ENCODE measurements at regions not wholly inside any gene's neighbourhood (a gene's known extent, or its start where the extent isn't known, plus 50 kb on each side); places are given as distances from the start of the nearest gene placed in this dataset.

DNA sequence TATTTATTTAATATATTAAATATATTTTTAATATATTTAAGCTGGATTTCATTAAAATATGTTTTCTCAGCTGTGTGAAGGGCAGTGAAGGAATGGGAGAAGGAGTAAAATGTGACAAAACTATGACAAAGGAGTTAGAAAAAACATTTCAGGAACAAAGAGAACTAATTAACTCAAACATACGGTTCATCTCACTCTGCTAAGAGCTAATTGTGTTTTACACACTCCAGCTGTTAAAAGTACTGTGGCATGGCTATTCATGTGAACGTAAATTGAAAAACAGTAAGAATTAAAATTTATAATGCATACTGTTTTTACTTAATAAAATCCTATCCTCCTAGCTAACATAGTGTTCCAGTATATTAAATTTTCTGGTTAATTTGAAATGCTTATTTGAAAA lies 262.5 kb upstream of the GNAI1 start:
- no peak for DNase-seq (ENCODE audit: low spot score)

DNA sequence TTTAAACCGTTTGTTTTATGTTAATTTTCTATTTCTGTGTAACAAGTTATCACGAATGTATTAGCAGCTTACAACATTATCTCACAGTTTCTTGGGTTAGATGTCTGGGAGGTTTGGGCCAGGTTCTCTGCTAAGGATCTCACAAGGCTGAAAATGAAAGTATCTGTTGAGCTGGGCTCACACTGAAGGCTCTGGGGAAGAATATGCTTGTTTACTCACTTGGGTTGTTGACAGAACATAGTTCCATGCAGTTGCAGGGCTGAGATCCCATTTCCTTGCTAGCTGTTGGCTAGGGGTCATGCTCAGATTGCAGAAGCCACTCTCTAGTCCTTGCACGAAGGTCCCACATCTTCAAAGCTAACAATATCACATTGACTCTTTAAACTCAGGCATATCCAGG lies 266.6 kb upstream of the GNAI1 start:
- no peak for DNase-seq (ENCODE audit: low spot score)

DNA sequence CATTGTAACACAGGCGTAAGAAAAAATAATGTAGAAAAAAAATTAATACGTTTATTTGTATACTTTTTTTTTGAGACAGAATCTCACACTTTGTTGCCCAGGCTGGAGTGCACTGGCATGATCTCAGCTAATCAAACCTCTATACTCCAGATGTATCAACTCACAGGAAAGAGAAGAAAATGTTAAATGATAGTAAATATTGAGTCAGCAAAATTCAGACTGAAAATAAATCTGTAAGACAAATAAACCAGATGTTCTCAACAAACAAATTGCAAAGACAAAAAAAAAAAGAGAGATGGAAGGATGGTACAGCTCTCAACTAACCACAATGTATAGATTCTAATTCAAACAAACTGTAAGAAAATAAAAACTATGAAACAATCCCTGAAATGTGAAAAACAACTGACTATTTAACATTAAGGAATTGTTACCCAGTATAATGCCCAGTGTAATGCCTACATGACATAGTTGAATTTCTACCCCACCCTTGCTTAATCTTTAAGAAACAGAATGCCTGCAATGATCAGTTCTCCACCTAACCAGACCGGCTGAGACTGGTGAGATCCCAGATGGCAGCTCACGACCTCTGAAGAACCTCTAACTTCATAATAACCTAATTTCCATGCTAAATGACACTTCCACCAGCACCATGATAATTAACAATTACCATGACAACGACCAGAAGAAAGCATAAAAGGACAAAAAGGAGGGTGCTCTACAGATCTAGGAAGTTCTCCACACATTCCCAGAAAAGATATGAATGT lies 272.0 kb upstream of the GNAI1 start:
- no peak for DNase-seq (ENCODE audit: low spot score)

DNA sequence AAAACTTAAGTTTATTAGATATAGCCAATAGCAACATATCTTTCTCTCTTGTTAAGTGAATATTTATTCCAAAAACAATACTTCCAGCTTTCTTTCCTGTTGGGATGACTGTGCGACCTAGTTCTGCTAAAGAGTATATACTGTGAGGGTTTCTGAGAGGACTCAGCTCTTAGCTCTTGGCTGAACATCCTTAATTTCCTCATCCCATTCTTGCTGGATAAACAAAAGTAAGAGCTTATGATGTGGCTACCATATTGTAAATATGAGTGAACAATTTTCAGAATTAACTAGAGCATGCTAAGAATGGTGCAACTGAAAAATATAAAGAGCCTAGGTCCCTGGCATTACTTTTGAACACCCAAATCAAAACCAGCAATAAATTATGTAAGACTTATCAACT lies 279.5 kb upstream of the GNAI1 start:
- no peak for DNase-seq (ENCODE audit: low spot score)

DNA sequence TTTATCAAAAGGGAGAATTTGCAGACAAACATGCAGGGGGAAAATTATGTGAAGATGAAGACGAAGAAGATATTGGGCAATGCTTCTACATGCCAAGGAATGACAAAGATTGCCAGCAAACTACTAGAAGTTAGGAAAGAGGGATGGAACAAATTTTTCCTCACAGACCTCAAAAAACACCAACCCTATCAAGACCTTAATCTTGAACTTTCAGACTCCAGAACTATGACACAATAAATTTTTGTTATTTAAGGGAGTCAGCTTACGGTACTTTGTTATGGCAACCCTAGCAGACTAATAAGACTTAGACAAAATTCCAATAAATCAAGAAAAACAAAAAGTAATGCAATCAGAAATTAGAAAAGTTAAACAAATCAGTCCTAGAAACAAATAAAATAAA lies 280.0 kb upstream of the GNAI1 start:
- DNase-seq (ENCODE audit: low spot score): no peak

DNA sequence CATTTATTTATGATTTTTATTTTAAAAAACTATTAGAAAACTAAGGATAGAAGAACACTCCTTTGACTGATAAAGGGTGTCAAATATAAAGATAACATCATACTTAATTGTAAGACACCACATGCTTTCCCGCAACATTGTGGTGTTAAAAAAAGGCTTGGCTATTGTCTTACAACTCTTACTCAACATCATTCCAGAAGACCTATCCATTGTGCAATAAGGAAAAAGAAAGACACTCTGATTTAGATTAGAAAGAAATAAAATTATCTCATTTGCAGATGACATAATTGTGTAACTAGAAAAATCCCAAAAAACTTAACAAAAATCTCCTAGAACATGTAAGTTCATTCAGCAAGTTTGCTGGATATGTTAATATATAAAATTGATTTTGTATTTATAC lies 296.7 kb upstream of the GNAI1 start:
- DNase-seq (ENCODE audit: low spot score): no peak

DNA sequence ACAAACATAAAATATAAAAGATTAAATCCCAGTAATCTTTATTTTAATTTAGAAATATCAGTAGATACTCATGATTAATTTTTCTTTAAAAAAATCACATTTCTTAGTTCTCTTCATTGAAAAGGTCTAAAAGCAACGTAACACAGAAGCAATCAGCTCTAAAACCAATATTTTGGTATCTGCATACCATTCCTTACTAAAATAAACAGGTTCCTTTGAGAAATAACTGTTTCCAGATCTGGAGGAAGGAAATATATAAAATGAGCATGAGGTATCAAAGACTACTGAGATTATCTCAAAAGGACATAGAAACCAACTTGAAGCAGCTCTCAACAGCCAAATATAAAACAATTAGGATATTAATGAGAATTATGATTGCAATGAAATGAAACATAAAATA lies 301.0 kb upstream of the GNAI1 start:
- no peak for DNase-seq (ENCODE audit: low spot score)

DNA sequence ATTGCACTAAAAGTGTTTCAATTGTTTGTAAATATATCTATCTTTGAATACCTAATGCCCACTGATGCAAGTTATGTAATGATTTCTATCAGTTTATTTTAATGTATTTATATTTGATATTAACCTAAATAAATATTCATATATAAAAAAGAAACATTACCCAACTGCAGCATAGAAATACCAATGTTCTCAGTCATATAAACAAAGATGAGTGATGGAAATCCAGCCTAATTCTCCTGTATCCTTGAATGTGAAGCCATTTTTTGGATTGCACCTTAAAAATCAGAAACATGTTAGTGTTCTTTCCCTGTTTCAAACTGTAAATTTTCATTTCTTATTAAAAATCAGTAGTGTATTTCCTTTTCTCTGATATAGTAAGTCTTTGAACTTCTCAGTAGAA lies 305.8 kb upstream of the GNAI1 start:
- DNase-seq (ENCODE audit: low spot score): no peak

DNA sequence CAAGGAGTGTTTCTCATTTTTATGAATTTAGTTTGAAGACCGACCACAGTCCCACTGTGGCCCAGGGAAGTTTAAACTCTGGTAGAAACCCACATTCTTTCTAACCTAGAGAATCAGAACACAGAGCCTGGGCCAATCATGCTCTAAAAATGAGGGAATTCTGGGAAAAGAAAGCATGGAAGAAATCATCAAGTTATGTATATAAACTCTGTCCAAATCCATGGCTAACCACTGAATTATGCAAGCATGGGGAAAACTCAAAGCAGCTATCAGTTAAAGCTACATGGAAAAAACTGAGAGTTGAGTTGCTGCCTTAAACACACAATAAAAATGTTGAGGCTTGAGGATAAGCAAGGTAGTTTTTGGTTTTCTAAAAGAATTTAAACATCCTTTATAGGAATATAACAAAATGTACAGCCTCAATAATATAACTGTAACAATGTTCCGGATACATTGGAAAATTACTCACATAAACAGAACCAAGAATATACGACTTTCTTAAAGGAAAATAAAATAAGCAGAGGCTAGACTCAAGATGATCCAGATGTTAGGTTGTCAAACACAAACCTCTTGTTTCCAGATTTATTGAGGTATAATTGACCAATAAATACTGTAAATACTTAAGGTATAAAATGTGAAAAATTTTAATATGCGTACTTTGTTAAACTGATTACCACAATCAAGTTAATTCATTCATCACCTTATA lies 311.2 kb upstream of the GNAI1 start:
- no peak for DNase-seq (ENCODE audit: low spot score)

DNA sequence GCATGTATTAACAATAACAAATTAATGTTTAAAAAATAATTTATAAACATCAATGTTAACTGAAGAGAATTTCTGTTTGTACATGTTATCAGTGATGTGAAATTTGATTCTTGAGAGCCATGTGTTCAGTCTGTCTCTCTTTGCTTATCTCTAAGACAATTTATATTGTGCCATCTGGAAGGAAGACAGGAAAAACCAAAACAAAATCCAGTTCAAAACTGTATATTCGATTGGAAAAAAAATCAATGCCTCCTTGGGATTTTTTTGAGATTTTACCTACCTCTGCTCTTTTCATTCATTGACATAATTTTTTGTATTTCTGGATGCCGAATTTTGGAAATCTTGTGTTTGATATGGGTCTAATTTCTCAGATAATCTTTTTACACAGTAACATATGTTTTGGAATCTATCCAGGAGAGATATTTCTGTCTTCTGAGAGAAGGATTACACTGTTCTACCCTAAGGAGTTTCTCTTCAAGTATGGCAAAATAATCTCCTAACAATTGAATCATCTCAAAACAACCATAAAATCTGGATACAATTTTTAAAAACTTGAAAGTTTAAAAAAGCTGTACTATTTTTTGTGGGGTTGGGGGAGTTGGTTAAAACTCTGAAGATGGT lies 311.9 kb upstream of the GNAI1 start:
- no peak for DNase-seq (ENCODE audit: low spot score)

DNA sequence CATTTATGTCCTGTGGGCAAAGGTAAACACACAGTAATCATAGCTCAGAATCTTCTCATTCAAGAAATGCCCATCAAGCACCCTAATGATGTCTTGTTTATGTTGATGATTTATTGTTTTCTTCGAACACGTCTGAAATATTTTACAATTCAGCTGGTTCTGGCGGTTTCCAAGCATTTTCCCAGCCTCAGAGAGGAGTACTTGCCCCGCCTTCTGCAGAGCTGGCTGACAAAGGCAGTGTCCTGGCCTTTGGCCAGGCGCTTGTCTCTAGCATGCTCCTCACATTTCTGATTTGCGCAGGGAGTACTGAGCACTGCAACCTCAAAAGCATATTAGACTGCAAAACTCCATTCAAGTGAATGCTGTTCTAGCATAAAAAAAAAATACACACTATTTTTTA lies 314.2 kb upstream of the GNAI1 start:
- DNase-seq (ENCODE audit: low spot score): no peak

DNA sequence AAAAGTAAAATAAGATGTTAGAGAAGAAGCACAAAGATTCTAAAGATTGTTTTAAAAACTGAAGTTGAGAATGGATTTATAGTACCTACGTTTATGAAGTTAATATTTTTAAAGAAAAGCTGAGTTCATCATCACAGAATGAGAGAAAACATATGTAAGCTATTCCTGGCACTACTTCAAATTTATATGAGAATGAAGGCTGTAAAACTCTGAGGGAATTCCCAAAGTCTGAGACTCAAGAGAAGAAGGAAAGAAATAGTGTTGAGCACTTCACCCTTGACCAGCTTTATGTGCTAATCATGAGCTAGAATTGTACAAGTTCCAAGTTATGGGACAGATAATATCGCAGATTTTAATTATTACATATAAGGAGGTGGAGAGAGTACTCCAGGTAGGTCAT lies 323.7 kb upstream of the GNAI1 start:
- no peak for DNase-seq (ENCODE audit: low spot score)

DNA sequence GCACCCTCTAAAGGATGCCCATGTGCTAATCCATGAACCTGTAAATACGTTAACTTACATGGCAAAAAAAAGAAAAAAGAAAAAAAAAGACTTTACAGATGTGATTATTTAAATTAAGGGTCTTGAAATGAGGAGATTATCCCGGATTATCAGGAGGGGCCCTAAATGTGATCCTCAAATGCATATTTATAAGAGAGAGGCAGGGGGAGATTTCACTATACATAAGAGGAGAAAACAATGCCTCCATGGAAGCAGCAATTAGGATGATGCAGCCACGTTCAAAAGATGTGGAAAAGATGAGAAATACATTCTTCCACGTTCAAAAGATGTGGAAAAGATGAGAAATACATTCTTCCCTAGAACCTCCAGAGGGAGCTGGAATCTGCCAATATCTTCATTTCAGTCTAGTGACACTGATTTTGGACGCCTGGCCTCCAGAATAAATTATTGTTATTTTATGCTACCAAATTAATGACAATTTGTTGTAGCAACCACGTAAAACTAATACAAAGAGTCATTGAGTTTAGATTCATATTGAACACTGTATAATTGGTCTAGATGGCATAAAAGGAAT lies 328.4 kb upstream of the GNAI1 start:
- DNase-seq (ENCODE audit: low spot score): no peak

DNA sequence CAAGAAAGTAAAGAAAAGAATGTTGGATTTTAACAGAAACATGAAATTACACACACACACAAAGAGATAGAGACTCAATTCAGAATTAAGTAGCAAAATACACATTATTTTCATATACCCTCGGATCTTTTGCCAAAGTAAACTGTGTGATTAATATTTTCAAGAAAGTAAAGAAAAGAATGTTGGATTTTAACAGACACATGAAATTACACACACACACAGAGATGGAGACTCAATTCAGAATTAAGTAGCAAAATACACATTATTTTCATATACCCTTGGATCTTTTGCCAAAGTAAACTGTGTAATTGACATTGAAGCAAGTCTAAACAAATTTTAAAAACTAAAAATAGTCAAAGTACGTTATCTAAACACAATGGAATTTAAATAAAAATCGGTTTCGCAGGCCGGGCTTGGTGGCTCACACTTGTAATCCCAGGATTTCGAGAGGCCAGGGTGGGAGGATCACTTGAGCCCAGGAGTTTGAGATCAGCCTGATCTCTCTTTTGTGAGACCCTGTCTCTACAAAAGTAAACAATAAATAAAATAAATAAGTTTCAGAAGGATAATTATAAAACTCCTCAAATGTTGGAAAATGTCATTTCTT lies 337.3 kb upstream of the MAGI2 start:
- no peak for DNase-seq (ENCODE audit: low spot score)

DNA sequence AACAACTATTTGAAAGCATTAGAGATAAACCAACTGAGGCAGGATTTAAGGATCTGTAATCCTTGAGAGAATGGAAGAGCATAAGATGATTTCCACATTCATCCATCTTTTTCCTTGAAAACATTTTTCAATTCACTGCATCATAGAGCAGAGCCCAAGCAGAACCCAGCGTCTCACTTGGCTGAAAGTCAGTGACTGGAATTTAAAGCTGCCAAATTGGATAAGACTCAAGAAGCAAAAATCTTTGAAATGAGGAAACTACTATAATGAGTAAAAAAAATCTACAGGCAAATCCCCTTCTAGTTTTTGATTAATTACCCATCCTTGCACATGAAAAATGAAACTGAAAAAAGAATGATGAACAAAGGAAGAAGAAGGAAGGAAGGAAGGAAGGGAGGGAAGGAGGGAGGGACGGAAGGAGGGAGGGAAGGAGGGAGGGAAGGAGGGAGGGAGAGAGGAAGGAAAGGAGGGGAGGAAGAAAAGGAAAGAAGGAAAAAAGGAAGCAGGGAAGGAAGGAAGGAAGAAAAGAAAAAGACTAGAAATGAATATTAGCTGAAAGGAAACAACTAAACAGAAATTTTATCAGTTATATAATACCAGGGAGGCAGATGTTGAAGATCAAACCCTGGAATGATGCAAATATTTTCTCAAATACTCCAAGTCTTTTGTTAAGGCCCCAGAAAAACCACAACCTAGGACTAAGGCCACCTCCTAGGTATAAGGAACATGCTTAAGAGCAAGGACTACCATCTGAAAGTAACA lies 336.3 kb upstream of the MAGI2 start:
- no peak for DNase-seq (ENCODE audit: low spot score)

DNA sequence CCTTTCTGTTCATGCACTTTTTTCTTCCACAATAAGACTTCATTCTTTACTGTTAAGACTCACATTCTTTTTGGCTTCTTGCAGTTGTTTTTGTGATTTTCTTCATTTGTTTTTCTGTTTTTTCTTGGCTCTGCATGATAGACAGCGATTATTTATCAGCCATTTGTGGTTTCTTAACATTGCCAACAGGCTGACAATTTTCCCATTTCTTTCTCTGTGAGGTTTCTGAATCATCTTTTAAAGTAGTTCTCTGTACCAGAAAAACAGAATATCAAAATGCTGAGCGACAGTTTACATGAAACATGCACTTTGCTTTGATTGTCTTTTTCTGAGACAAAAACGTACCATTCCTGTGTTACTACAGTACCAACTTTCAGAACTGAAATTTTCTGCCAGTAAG lies 334.2 kb upstream of the MAGI2 start:
- no peak for DNase-seq (ENCODE audit: low spot score)

DNA sequence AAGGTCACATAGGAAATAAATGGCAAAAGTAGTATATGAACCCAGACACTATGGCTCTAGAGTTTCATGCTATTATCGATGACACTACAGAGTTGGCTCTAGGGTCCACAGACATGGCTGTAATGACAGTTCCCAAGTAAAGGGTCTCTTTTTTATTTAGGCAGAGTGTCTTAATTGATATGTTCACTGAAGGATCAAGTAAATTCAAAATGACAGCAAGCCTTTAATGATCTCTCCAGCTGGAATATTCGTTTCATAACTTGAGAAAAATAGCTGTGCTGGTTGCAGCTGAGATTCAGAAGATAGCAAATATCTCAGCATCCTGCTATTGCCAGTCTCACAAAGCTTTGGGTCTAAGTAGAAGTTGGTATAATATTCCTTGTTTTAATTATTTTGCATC lies 333.6 kb upstream of the MAGI2 start:
- no peak for DNase-seq (ENCODE audit: low spot score)

DNA sequence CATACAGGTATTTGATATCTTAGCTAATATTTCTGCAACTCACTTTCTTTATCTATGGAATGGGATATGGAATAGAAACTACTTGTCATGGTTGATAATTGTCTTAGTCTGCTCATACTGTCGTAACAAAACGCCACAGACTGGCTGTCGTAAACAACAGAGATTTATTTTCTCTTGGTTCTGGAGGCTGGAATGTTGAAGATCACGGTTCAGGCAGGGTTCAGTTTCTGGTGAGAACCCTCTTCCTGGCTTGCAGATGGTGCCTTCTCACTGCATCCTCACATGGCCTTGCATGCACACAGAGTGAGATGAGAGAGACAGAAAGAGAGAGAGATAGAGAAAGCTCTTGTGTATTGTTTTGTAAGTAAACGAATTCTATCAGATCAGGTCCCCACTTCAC lies 332.7 kb upstream of the MAGI2 start:
- DNase-seq (ENCODE audit: low spot score): no peak

DNA sequence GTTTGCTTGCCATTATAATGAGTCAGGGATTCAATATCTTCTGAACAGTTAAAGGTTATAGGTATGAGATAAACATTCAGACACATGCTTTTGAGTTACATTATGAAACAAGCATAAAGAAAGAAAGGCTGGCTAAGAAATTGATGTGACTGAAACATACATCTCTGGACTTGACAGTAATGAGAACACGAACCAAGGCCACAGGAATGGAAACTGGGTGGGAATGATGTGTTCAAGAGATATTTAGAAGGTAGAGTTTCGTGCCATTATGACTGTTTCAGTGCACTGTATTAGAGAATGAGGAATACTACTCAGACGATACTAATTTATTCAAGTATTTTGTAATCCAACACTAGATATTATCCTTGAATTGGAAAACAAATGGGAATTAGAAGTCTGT lies 332.1 kb upstream of the MAGI2 start:
- no peak for DNase-seq (ENCODE audit: low spot score)

DNA sequence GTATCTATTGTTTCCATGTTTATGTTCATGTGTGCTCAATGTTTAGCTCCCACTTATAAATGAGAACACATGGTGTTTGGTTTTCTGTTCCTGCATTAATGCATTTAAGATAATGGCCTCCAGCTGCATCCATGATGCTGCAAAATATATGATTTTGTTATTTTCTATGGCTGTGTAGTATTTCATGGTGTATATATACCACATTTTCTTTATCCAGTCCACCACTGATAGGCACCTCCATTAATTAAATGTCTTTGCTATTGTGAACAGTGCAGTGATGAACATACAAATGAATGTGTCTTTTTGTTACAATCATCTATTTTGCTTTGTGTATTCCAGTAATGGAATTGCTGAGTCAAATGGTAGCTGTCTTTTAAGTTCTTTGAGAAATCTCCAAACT lies 329.4 kb upstream of the MAGI2 start:
- no peak for DNase-seq (ENCODE audit: low spot score)

DNA sequence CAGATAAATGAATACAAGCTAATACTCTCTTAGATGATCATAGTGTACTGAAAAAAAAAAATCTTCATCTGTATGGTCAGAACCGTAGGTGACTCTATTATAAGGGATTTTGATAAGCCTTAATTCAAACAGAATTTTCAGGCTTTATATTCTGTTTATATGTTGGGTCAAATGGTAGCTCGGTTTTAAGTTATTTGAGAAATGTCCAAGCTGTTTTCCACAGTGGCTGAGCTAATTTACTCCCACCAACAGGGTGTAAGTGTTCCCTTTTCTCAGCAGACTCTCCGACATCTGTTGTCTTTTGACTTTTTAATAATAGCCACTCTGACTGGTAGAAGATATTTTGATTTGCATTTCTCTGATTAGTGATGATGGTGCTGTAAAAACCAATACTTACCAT lies 328.8 kb upstream of the MAGI2 start:
- no peak for DNase-seq (ENCODE audit: low spot score)

DNA sequence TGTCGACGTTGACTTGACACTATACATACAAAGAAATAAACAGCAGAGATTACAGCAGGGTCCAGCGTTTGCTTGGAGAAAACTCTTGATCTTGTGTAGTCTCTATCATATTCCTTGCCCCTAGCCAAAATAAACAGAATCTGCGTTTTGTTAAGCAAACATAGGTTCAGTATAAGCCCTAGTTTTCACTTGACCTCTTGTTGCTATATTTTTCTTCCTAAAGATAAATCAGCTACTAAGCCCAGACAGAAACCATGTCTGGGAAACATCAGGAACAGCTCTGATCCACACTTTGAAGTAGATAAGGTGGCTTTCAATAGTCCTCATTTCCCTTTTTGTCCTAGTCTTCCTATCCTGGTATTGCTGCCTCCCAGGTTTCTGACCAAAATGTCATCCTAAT lies 328.2 kb upstream of the MAGI2 start:
- no peak for DNase-seq (ENCODE audit: low spot score)

Measured in HuH-7.5 (cell line).